K562 (cell line): ENCODE measurements at regions not wholly inside any gene's neighbourhood (a gene's known extent, or its start where the extent isn't known, plus 50 kb on each side); places are given as distances from the start of the nearest gene placed in this dataset.

ENCODE experiments used
- ATAC-seq: fragments of 200-7000 bp; cut with Tn5 transposase; 3 replicates; pipeline ENCODE4 v1.9.1; 2020; ENCODE audit warnings: moderate library complexity
- BruUV-seq: library from RNA; stranded (reverse); fragments of 400-500 nt; replicated peaks from 2 replicates; lab custom pipeline; 2021; lab: Mats Ljungman, UMichigan
- CTCF ChIA-PET: fragments of 300-600 bp; formaldehyde crosslinking; extraction: SDS; loops from one replicate; lab custom pipeline; 2021; ENCODE audit warnings: low intra/inter-chr PET ratio; lab: Yijun Ruan, JAX
- POLR2A ChIA-PET: fragments of 300-600, 350-650 bp; sonication (Branson Sonifier 250); formaldehyde crosslinking; extraction: SDS; loops from one replicate; lab custom pipeline; 2021; ENCODE audit warnings: antibody characterized with exemption, inconsistent platforms; lab: Yijun Ruan, JAX
- DNase-seq, 4 experiments: peaks; one replicate each; pipeline versions ENCODE4 v3.0.0 to v3.0.0-alpha.2; 2011 to 2018; ENCODE audit warnings: low spot score in 3 of 4, mixed read lengths in 3 of 4; ENCODE audit errors: extremely low read depth in 1 of 4
- FAIRE-seq: peaks from 2 replicates; lab custom pipeline; 2011; peaks lifted over from hg19 to GRCh38; lab: Jason Lieb, UNC
- H2AFZ ChIP-seq: 2 replicates; pipeline ENCODE4 v1.6.0; 2011; ENCODE audit warnings: low read depth, low read length, control low read depth, inconsistent platforms
- H3K27ac ChIP-seq: fragments of 200-600 bp; 3 replicates; pipeline ENCODE4 v1.8.0; 2011; ENCODE audit warnings: low read depth, mild to moderate bottlenecking, control low read depth, inconsistent platforms, low read length, moderate library complexity, mixed read lengths; ENCODE audit errors: extremely low read depth
- H3K27me3 ChIP-seq, 2 experiments: fragments of 300-600 bp in 1 of 2; 2 replicates in 1 of 2; 3 replicates in 1 of 2; pipeline versions ENCODE4 v1.6.0 to v1.8.0; 2011; ENCODE audit warnings: inconsistent platforms in 2 of 2, low read length in 2 of 2, mild to moderate bottlenecking in 1 of 2, mixed read lengths in 1 of 2, moderate library complexity in 1 of 2; ENCODE audit not compliant: control insufficient read depth in 2 of 2, insufficient read depth in 2 of 2
- H3K36me3 ChIP-seq: fragments of 300-600 bp; 3 replicates; pipeline ENCODE4 v1.8.0; 2011; ENCODE audit warnings: mild to moderate bottlenecking, low read length, inconsistent platforms; ENCODE audit not compliant: control insufficient read depth, insufficient read depth
- H3K4me1 ChIP-seq, 2 experiments: fragments of 200-600 bp in 1 of 2; replicated peaks in 1 of 2; 2 replicates in 1 of 2; 3 replicates in 1 of 2; pipeline versions ENCODE4 v1.5.1 to v1.8.0; 2011; ENCODE audit warnings: inconsistent platforms in 2 of 2, low read length in 2 of 2, mild to moderate bottlenecking in 1 of 2, mixed read lengths in 1 of 2, moderate library complexity in 1 of 2; ENCODE audit not compliant: control insufficient read depth in 2 of 2, insufficient read depth in 2 of 2
- H3K4me2 ChIP-seq: 2 replicates; pipeline ENCODE4 v1.6.1; 2011; ENCODE audit warnings: low read length, control low read depth, inconsistent platforms, mixed read lengths; ENCODE audit not compliant: insufficient read depth
- H3K4me3 ChIP-seq: fragments of 200-600 bp; sonication (generic), shearing (Covaris generic); 2 replicates; pipeline ENCODE4 v1.5.1; 2016; ENCODE audit warnings: control low read depth, inconsistent platforms
- H3K79me2 ChIP-seq: fragments of 200-600 bp; 3 replicates; pipeline ENCODE4 v1.8.0; 2011; ENCODE audit warnings: low read length, inconsistent platforms; ENCODE audit not compliant: control insufficient read depth, insufficient read depth
- H3K9ac ChIP-seq, 2 experiments: 2 replicates each; pipeline versions ENCODE4 v1.6.0 to v1.6.1; 2011; ENCODE audit warnings: low read depth in 2 of 2, low read length in 2 of 2, control low read depth in 1 of 2, inconsistent platforms in 1 of 2, mild to moderate bottlenecking in 1 of 2, mixed read lengths in 1 of 2; ENCODE audit not compliant: insufficient read depth in 1 of 2
- H3K9me1 ChIP-seq: one replicate; pipeline ENCODE4 v1.6.0; 2011; ENCODE audit warnings: inconsistent platforms, mild to moderate bottlenecking, low read length, moderate library complexity; ENCODE audit not compliant: control insufficient read depth, insufficient read depth
- H3K9me3 ChIP-seq: replicated peaks from 2 replicates; pipeline ENCODE4 v1.5.1; 2011; ENCODE audit warnings: low read depth, low read length, inconsistent platforms; ENCODE audit not compliant: control insufficient read depth, insufficient read depth
- H4K20me1 ChIP-seq: replicated peaks from 2 replicates; pipeline ENCODE4 v1.6.1; 2011; ENCODE audit warnings: low read length, inconsistent platforms, mixed read lengths; ENCODE audit not compliant: control insufficient read depth, insufficient read depth
- MNT ChIP-seq, 2 experiments: fragments of 450-650 bp; conservative IDR thresholded peaks; 2 replicates each; pipeline ENCODE4 v1.6.1; 2017; ENCODE audit warnings: mild to moderate bottlenecking in 2 of 2, moderate library complexity in 2 of 2
- NR0B1 ChIP-seq: fragments of 450-650 bp; IDR thresholded peaks from one replicate; pipeline ENCODE4 v1.6.1; 2018; ENCODE audit warnings: mild to moderate bottlenecking, moderate library complexity; ENCODE audit not compliant: partially characterized antibody
- ZKSCAN1 ChIP-seq: fragments of 150-350 bp; IDR thresholded peaks from 2 replicates; pipeline ENCODE4 v1.6.1; 2016; ENCODE audit warnings: low read depth, low read length
- ZKSCAN8 ChIP-seq: fragments of 200-800 bp; sonication (Bioruptor generic); IDR thresholded peaks from 2 replicates; pipeline ENCODE4 v1.6.1; 2016; ENCODE audit warnings: missing genetic modification characterization, missing compliant biosample characterization
- ZNF592 ChIP-seq: fragments of 450-650 bp; IDR thresholded peaks from 2 replicates; pipeline ENCODE4 v1.6.1; 2017; ENCODE audit warnings: antibody characterized with exemption, mild to moderate bottlenecking
- WGBS: fragments of 100-300 bp; shearing (Covaris generic); methylation state at CpG from one replicate; pipeline ENCODE4 v1.1.6; 2016; ENCODE audit warnings: low coverage, mixed read lengths; ENCODE audit not compliant: insufficient coverage; ENCODE audit errors: missing lambda C conversion rate; 5-methylcytosine and 5-hydroxymethylcytosine counted together
- in situ Hi-C: fragments of 300-500 bp; cut with MboI; formaldehyde crosslinking; loops from 4 replicates; pipeline ENCODE4 v1.15.0; 2018; ENCODE audit warnings: inconsistent platforms, mixed read lengths
- intact Hi-C: fragments of 100-400 bp; cut with micrococcal nuclease; formaldehyde crosslinking; loops from 2 replicates; pipeline ENCODE4 v1.14.2; 2022

GRCh38 chr9:129237803-129238202 is 59.7 kb upstream of the IER5L start:
- peaks cover 9 to 14% of the 10 kb centered on the region in 2 experiments; a peak in 4 of 5 replicates for H3K4me1 ChIP-seq
- no peak overlapping the region for H3K4me3 ChIP-seq
- H4K20me1 ChIP-seq = no peaks in the 10 kb centered on the region
- peak overlapping the region; percentile 94; the same call in 1 of the 2 replicates for H2AFZ ChIP-seq
- peak overlapping the region; percentile 73 for H3K4me2 ChIP-seq
- TF ChIP-seq ZKSCAN1 = peak; percentile 93
- TF ChIP-seq NR0B1 = no peak
- peak overlapping the region in 1 of 2 experiments; percentile 31; a peak in 1 of 4 replicates for H3K9ac ChIP-seq
- peak; percentile 11 for FAIRE-seq
- no peak overlapping the region; the same call in 2 of the 3 replicates for H3K27ac ChIP-seq
- no peaks in the 10 kb centered on the region for H3K27me3 ChIP-seq
- H3K9me1 ChIP-seq = no peaks in the 10 kb centered on the region
- ChIA-PET CTCF (no interaction called here), POLR2A (interaction anchor here (0.6 to 2.0 kb wide), 3 partner anchors 99 to 1207 kb away, joined by 3 to 6 read pairs (median 5); partner anchors contain the start of gene ASS1)
- intact Hi-C loops (no loop called here), in situ Hi-C loops (no loop called here)
- 22% methylated on average over 2 of the region's 2 CpGs for WGBS
- DNase-seq = no peak
- ATAC-seq = no peak; the same call in 2 of the 3 replicates
- H3K36me3 ChIP-seq = no peaks in the 10 kb centered on the region
- no peaks in the 10 kb centered on the region for H3K79me2 ChIP-seq
- H3K9me3 ChIP-seq = no peaks in the 10 kb centered on the region; the same call in 1 of the 2 replicates
- no TSS peak for BruUV-seq

- Histone ChIP-seq H3K36me3 (no peaks in the 10 kb centered on the region), H3K4me3 (peak overlapping the region; percentile 26; the same call in 1 of the 2 replicates), H3K9me3 (no peaks in the 10 kb centered on the region; the same call in 1 of the 2 replicates), H3K4me2 (peak overlapping the region; percentile 73), H3K27me3 (no peaks in the 10 kb centered on the region), H4K20me1 (no peaks in the 10 kb centered on the region), H3K9ac (peak overlapping the region; percentile 53 to 80; a peak in 3 of 4 replicates), H2AFZ (peak overlapping the region; percentile 94), H3K27ac (peak overlapping the region; percentile 45; the same call in 1 of the 3 replicates), H3K4me1 (peaks cover 9 to 10% of the 10 kb centered on the region in 2 experiments; a peak in 4 of 5 replicates), H3K79me2 (no peaks in the 10 kb centered on the region), H3K9me1 (no peaks in the 10 kb centered on the region)
- intact Hi-C loops = no loop called here
- WGBS = 3% methylated on average over 8 of the region's 13 CpGs
- ChIA-PET CTCF (no interaction called here), POLR2A (interaction anchor here (0.6 to 2.0 kb wide), 4 partner anchors 10 to 1207 kb away, joined by 3 to 5 read pairs (median 3); partner anchors contain the start of gene ASS1)
- in situ Hi-C loops = no loop called here
- FAIRE-seq (peak; percentile 93), DNase-seq (peak; percentile 46 to 79 (median 61)), ATAC-seq (peak; percentile 91)
- BruUV-seq = no TSS peak
- no peak for TF ChIP-seq ZNF592
- TF ChIP-seq ZKSCAN8 = no peak
- no peak; a peak in 1 of 4 replicates for TF ChIP-seq MNT (conservative IDR thresholded peaks at IDR 0.05)
These were observed 59.1 kb upstream of the IER5L start for GRCh38 chr9:129237164-129237611.
